ENCODE measurements at regions not wholly inside any gene's neighbourhood (a gene's known extent, or its start where the extent isn't known, plus 50 kb on each side); places are given as distances from the start of the nearest gene placed in this dataset.

DNA sequence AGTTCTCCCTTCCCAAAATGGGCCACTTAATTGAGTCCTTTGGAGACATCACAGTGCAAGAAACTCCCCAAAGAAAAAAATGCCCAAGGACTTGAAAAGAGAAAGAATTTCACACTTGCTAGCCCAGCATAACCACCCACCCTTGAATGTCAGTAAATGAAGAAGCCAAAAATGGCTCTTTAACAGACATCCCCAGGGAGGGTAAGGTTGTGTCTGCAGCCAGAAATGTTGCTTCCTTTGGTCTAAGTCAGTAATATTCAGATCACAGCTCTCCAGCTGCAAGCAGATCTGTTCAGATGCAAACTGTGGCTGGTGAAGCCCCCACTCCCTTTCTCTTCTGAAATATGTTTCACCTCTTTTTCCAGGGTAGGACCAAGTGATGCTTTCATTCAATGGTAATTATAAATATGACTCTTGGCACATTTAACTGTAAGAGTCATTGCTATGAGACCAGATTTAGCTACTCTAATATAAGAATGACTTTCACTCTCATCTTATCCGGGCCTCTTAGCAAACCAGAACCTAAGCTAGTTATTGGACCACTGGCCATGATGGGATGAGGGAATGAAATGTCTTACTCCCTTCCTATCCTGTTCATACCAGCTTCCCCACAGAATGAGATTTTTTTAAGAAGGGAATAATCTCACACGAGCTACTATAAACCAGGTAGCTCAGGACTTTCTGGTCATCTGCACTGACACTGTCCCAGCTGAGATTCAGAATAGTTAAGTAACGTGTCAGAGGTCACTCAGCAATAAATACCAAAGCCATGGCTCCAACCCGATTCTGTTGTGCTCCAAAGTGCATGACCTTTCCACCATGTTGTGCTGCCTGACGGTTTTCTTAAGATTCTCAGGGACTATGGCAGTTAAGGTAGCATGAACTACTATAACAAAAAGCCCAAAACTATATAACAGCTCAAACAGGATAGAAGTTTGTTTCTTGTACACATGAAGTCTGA is 234.1 kb downstream of the FOXO1 start:
- Histone ChIP-seq H3K79me1 (ENCODE audit: low read length) (peaks cover 15% of the 10 kb centered on the region), H3K14ac (ENCODE audit: low read length) (no peak overlapping the region), H3K18ac (ENCODE audit: low read length) (no peak overlapping the region), H3K36me3 (ENCODE audit: control insufficient read depth in 1 of 2, insufficient read depth in 2 of 2, low read length in 2 of 2) (no peaks in the 10 kb centered on the region), H2BK12ac (ENCODE audit: low read length) (no peak overlapping the region), H3K27me3 (ENCODE audit: insufficient read depth, low read length) (no peaks in the 10 kb centered on the region), H3K4ac (ENCODE audit: low read depth, low read length) (no peak overlapping the region), H3K4me3 (ENCODE audit: low read depth, low read length) (no peak overlapping the region), H2BK120ac (ENCODE audit: insufficient read depth, low read length, poor library complexity) (no peak overlapping the region), H4K12ac (ENCODE audit: low read depth, low read length) (no peak overlapping the region), H3K23ac (ENCODE audit: low read length) (no peak overlapping the region), H4K8ac (ENCODE audit: low read depth, low read length) (no peak overlapping the region), H3K9me3 (ENCODE audit: insufficient read depth, low read depth, low read length) (no peaks in the 10 kb centered on the region), H3K27ac (ENCODE audit: low read depth, low read length) (no peak overlapping the region), H3K4me2 (ENCODE audit: low read length) (no peak overlapping the region), H4K91ac (ENCODE audit: low read depth, low read length) (peak overlapping the region; percentile 10), H2AK5ac (ENCODE audit: low read length) (no peak overlapping the region), H2AFZ (ENCODE audit: insufficient read depth, low read length, poor library complexity) (no peak overlapping the region), H3K9ac (ENCODE audit: low read length) (no peak overlapping the region), H3K4me1 (ENCODE audit: control insufficient read depth in 1 of 2, insufficient read depth in 2 of 2, low read length in 2 of 2) (peaks cover 12 to 22% of the 10 kb centered on the region in 2 experiments), H3K79me2 (ENCODE audit: control insufficient read depth, insufficient read depth, low read length, poor library complexity) (no peaks in the 10 kb centered on the region), H2BK5ac (ENCODE audit: low read depth, low read length, poor library complexity) (peak overlapping the region; percentile 1)
- DNase-seq: no peak
- WGBS (ENCODE audit: extremely low coverage, insufficient coverage, insufficient read length): no CpG with 5 or more reads among the region's 5 CpGs

DNA sequence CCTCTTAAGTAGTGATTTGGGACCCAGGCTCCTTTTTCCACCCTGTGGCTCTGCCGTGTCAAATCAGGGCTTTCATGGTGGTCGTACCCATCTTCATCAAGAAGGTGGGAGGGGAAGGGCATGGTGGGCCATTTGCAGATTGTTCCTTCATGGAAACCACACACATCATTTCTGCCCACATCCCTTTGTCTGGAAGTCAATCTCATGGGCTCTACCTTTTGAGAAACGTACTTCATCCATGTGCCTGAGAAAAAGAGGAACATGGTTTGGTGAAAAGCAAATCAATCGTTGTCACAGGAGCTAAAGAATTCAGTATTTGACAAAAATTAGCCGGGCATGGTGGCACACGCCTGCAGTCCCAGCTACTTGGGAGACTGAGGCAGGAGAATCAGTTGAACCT is 233.4 kb downstream of the FOXO1 start:
- no peak overlapping the region for H3K4me3 ChIP-seq (ENCODE audit: low read depth, low read length)
- peak overlapping the region; percentile 66 for H4K8ac ChIP-seq (ENCODE audit: low read depth, low read length)
- H3K4me2 ChIP-seq (ENCODE audit: low read length): peak overlapping the region; percentile 30
- H3K27me3 ChIP-seq (ENCODE audit: insufficient read depth, low read length): no peaks in the 10 kb centered on the region
- H3K14ac ChIP-seq (ENCODE audit: low read length): peak overlapping the region; percentile 80
- peak overlapping the region; percentile 76 for H2BK120ac ChIP-seq (ENCODE audit: insufficient read depth, low read length, poor library complexity)
- peak overlapping the region; percentile 92 for H3K18ac ChIP-seq (ENCODE audit: low read length)
- peak overlapping the region; percentile 72 for H2BK5ac ChIP-seq (ENCODE audit: low read depth, low read length, poor library complexity)
- no peak overlapping the region for H3K9ac ChIP-seq (ENCODE audit: low read length)
- no peak for DNase-seq
- no peak overlapping the region for H4K12ac ChIP-seq (ENCODE audit: low read depth, low read length)
- H3K4ac ChIP-seq (ENCODE audit: low read depth, low read length): peak overlapping the region; percentile 96
- H3K79me2 ChIP-seq (ENCODE audit: control insufficient read depth, insufficient read depth, low read length, poor library complexity): no peaks in the 10 kb centered on the region
- peak overlapping the region; percentile 59 for H2AFZ ChIP-seq (ENCODE audit: insufficient read depth, low read length, poor library complexity)
- H2AK5ac ChIP-seq (ENCODE audit: low read length): peak overlapping the region; percentile 60
- peaks cover 19% of the 10 kb centered on the region for H3K79me1 ChIP-seq (ENCODE audit: low read length)
- peak overlapping the region; percentile 66 for H4K91ac ChIP-seq (ENCODE audit: low read depth, low read length)
- no peaks in the 10 kb centered on the region for H3K36me3 ChIP-seq (ENCODE audit: control insufficient read depth in 1 of 2, insufficient read depth in 2 of 2, low read length in 2 of 2)
- peaks cover 12 to 22% of the 10 kb centered on the region in 2 experiments for H3K4me1 ChIP-seq (ENCODE audit: control insufficient read depth in 1 of 2, insufficient read depth in 2 of 2, low read length in 2 of 2)
- no peak overlapping the region for H3K23ac ChIP-seq (ENCODE audit: low read length)
- H2BK12ac ChIP-seq (ENCODE audit: low read length): peak overlapping the region; percentile 96
- H3K27ac ChIP-seq (ENCODE audit: low read depth, low read length): no peak overlapping the region
- no peaks in the 10 kb centered on the region for H3K9me3 ChIP-seq (ENCODE audit: insufficient read depth, low read depth, low read length)
- WGBS (ENCODE audit: extremely low coverage, insufficient coverage, insufficient read length): no CpG with 5 or more reads among the region's 6 CpGs

DNA sequence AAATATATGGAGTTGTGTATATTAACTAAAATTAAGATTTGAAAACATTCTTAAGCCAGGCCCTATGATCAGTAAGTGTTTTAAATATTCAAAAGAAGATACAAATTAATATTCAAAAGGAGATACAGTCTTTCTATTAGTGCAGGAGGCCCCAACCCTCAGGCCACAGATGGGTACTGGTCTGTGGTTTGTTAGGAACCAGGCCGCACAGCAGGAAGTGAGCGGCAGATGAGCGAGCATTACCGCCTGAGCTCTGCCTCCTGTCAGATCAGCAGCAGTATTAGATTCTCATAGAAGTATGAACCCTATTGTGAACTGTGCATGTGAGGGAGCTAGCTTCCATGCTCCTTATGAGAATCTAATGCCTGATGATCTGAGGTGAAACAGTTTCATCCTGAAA is 232.9 kb downstream of the FOXO1 start:
- Histone ChIP-seq H3K79me2 (ENCODE audit: control insufficient read depth, insufficient read depth, low read length, poor library complexity) (no peaks in the 10 kb centered on the region), H3K9ac (ENCODE audit: low read length) (no peak overlapping the region), H3K4me3 (ENCODE audit: low read depth, low read length) (no peak overlapping the region), H4K8ac (ENCODE audit: low read depth, low read length) (no peak overlapping the region), H3K23ac (ENCODE audit: low read length) (no peak overlapping the region), H3K4ac (ENCODE audit: low read depth, low read length) (no peak overlapping the region), H3K27me3 (ENCODE audit: insufficient read depth, low read length) (no peaks in the 10 kb centered on the region), H3K27ac (ENCODE audit: low read depth, low read length) (no peak overlapping the region), H4K91ac (ENCODE audit: low read depth, low read length) (peak overlapping the region; percentile 56), H2BK120ac (ENCODE audit: insufficient read depth, low read length, poor library complexity) (no peak overlapping the region), H2BK12ac (ENCODE audit: low read length) (no peak overlapping the region), H3K4me2 (ENCODE audit: low read length) (no peak overlapping the region), H4K12ac (ENCODE audit: low read depth, low read length) (no peak overlapping the region), H3K18ac (ENCODE audit: low read length) (no peak overlapping the region), H2BK5ac (ENCODE audit: low read depth, low read length, poor library complexity) (peak overlapping the region; percentile 13), H3K79me1 (ENCODE audit: low read length) (peaks cover 21% of the 10 kb centered on the region), H3K14ac (ENCODE audit: low read length) (no peak overlapping the region), H3K9me3 (ENCODE audit: insufficient read depth, low read depth, low read length) (no peaks in the 10 kb centered on the region), H2AFZ (ENCODE audit: insufficient read depth, low read length, poor library complexity) (no peak overlapping the region), H3K36me3 (ENCODE audit: control insufficient read depth in 1 of 2, insufficient read depth in 2 of 2, low read length in 2 of 2) (no peaks in the 10 kb centered on the region), H3K4me1 (ENCODE audit: control insufficient read depth in 1 of 2, insufficient read depth in 2 of 2, low read length in 2 of 2) (peaks cover 12 to 24% of the 10 kb centered on the region in 2 experiments), H2AK5ac (ENCODE audit: low read length) (no peak overlapping the region)
- no peak for DNase-seq
- no CpG with 5 or more reads among the region's 4 CpGs for whole genome bisulfite sequencing (ENCODE audit: extremely low coverage, insufficient coverage, insufficient read length)

DNA sequence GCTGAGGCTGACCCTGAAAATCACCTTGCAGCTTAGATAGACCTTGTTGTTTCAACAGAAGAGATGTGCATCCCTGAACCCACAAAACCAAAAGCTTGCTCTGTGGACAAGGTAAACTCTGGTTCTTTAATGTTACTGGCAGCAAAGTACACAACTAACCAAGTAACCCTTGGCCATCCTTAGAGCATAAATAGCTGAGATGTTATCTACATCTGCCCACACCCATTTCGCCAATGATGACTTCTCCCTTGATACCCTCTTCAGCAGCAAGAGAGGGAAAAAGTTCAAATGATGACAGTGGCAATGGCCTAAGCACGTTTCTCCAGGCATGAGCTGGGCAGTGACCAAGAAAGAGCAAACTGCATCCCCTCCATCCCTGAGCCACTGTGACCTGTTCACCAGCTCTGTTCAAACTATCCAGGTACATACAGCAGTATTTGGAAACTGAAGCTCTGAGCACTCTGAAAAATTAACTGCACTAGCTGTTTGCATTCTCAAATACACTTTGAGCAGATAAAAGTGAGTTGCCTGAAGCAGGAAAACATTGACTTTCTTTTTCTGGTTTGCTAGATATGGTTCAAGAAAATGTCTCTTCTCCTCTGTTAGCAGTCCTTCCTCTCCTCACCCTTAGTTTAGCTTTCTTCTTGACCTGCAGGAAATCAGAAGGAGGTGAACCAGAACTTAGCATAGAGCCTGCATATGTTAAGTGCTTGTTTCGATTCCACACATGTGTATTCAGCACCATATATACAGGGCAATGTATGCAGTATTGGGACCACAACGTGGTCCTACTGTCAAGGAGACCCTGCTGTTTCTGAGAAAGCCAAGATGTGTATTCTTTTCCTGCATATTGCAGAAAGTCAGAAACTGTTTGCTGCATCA is 231.7 kb downstream of the FOXO1 start:
- Histone ChIP-seq H3K4ac (ENCODE audit: low read depth, low read length) (no peak overlapping the region), H2BK5ac (ENCODE audit: low read depth, low read length, poor library complexity) (no peak overlapping the region), H4K8ac (ENCODE audit: low read depth, low read length) (no peak overlapping the region), H3K4me2 (ENCODE audit: low read length) (no peak overlapping the region), H3K4me3 (ENCODE audit: low read depth, low read length) (no peak overlapping the region), H3K23ac (ENCODE audit: low read length) (no peak overlapping the region), H4K12ac (ENCODE audit: low read depth, low read length) (no peak overlapping the region), H3K9me3 (ENCODE audit: insufficient read depth, low read depth, low read length) (no peaks in the 10 kb centered on the region), H3K18ac (ENCODE audit: low read length) (no peak overlapping the region), H2AFZ (ENCODE audit: insufficient read depth, low read length, poor library complexity) (no peak overlapping the region), H4K91ac (ENCODE audit: low read depth, low read length) (no peak overlapping the region), H2BK120ac (ENCODE audit: insufficient read depth, low read length, poor library complexity) (no peak overlapping the region), H3K36me3 (ENCODE audit: control insufficient read depth in 1 of 2, insufficient read depth in 2 of 2, low read length in 2 of 2) (no peaks in the 10 kb centered on the region), H3K79me1 (ENCODE audit: low read length) (peaks cover 26% of the 10 kb centered on the region), H3K79me2 (ENCODE audit: control insufficient read depth, insufficient read depth, low read length, poor library complexity) (peaks cover 3% of the 10 kb centered on the region), H3K4me1 (ENCODE audit: control insufficient read depth in 1 of 2, insufficient read depth in 2 of 2, low read length in 2 of 2) (peaks cover 18 to 29% of the 10 kb centered on the region in 2 experiments), H3K14ac (ENCODE audit: low read length) (no peak overlapping the region), H2AK5ac (ENCODE audit: low read length) (peak overlapping the region; percentile 96), H2BK12ac (ENCODE audit: low read length) (peak overlapping the region; percentile 50), H3K9ac (ENCODE audit: low read length) (no peak overlapping the region), H3K27ac (ENCODE audit: low read depth, low read length) (no peak overlapping the region), H3K27me3 (ENCODE audit: insufficient read depth, low read length) (no peaks in the 10 kb centered on the region)
- no CpG with 5 or more reads among the region's 4 CpGs for WGBS (ENCODE audit: extremely low coverage, insufficient coverage, insufficient read length)
- no peak for DNase-seq

Measured in trophoblast cell (in vitro differentiated cells and primary cell).